ENCODE measurements at regions not wholly inside any gene's neighbourhood (a gene's known extent, or its start where the extent isn't known, plus 50 kb on each side); places are given as distances from the start of the nearest gene placed in this dataset.
A peak's percentile ranks its signal among the peaks of the same experiment; 100 is the strongest.

- peak in 1 of 2 donors; percentile 47 for DNase-seq (ENCODE audit: low spot score in 2 of 2)
- H3K36me3 ChIP-seq, result no peaks in the 10 kb centered on the region
- intact Hi-C loops (cut with DNase I), result no loop called here
- H3K9me3 ChIP-seq, result no peaks in the 10 kb centered on the region
- no peak for TF ChIP-seq CTCF (IDR thresholded peaks at IDR 0.05)
- H3K4me3 ChIP-seq, result no peak overlapping the region
- H3K27ac ChIP-seq, result no peak overlapping the region
- H3K27me3 ChIP-seq, result no peaks in the 10 kb centered on the region
- no peaks in the 10 kb centered on the region for H3K4me1 ChIP-seq
These were observed 326.9 kb upstream of the SFSWAP start for GRCh38 chr12:131383741-131384543.

DNA sequence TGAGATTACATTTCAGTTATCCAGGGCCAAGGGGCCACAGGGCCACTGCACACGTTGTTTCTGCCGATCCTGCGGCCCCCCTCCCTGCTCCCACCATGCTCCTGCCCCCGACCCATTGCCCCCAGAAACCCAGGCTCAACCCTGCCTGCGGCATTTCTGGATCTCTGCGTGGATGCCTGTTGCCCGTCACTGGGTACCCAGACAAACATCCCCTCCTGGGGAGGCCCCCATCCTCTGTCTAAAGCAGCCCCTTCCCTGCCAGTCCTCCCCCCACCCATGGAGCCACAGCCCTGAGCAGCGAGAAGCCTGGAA is 326.4 kb upstream of the SFSWAP start:
- H3K4me3 ChIP-seq, result no peak overlapping the region
- TF ChIP-seq CTCF (IDR thresholded peaks at IDR 0.05), result no peak
- H3K27ac ChIP-seq, result no peak overlapping the region
- peak in 1 of 2 donors; percentile 40 for DNase-seq (ENCODE audit: low spot score in 2 of 2)
- no peaks in the 10 kb centered on the region for H3K27me3 ChIP-seq
- no peaks in the 10 kb centered on the region for H3K9me3 ChIP-seq
- H3K4me1 ChIP-seq, result no peaks in the 10 kb centered on the region
- intact Hi-C loops (cut with DNase I), result no loop called here
- no peaks in the 10 kb centered on the region for H3K36me3 ChIP-seq

- Histone ChIP-seq H3K36me3 (no peaks in the 10 kb centered on the region), H3K27me3 (no peaks in the 10 kb centered on the region), H3K9me3 (no peaks in the 10 kb centered on the region), H3K4me3 (no peak overlapping the region), H3K4me1 (no peaks in the 10 kb centered on the region), H3K27ac (no peak overlapping the region)
- intact Hi-C loops (cut with DNase I), result no loop called here
- peak in 1 of 2 donors; percentile 55 for DNase-seq (ENCODE audit: low spot score in 2 of 2)
- TF ChIP-seq CTCF (IDR thresholded peaks at IDR 0.05), result no peak
These were observed 325.4 kb upstream of the SFSWAP start for GRCh38 chr12:131385313-131386166.

DNA sequence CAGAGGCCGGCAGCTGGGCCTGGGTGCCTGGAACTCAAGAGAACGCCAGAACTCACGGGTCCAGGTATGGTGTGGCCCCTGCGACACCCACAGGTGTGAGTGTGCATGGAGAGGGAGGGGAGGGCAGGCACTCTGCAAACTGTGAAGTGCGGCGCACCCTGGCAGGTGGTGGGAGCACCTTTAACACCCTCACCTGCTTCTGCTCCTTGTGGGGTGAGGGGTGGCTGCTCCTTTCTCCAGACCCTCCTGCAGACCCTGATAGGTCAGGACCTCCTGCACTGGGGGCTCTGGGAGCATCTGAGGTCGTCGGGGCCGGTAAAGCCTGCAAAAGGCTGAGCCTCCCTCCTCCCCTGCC is 324.7 kb upstream of the SFSWAP start:
- DNase-seq (ENCODE audit: low spot score in 2 of 2), result no peak
- Histone ChIP-seq H3K27me3 (no peaks in the 10 kb centered on the region), H3K4me3 (no peak overlapping the region), H3K9me3 (no peaks in the 10 kb centered on the region), H3K36me3 (no peaks in the 10 kb centered on the region), H3K27ac (no peak overlapping the region), H3K4me1 (no peaks in the 10 kb centered on the region)
- no peak for TF ChIP-seq CTCF (IDR thresholded peaks at IDR 0.05)
- intact Hi-C loops (cut with DNase I), result no loop called here

DNA sequence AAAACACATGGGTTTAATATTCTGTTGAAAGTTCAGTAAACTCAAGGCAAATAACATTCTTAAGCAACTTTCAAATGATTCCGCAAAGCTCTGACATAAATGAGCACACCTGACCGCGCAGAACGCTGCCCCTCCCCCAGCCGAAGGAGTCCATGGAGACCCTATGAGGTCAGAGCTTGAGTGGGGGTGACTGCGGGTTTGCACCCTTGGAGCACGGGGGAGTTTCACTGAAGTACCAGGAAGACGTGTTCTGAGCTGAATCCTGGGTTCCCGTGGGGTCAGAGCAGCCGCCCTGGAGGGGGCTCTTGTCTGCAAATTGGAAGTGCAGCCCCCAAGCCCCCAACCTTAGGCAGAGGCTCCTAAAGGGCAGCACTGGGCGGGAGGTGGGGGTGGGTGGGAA is 324.1 kb upstream of the SFSWAP start:
- Histone ChIP-seq H3K9me3 (no peaks in the 10 kb centered on the region), H3K4me1 (no peaks in the 10 kb centered on the region), H3K4me3 (no peak overlapping the region), H3K36me3 (no peaks in the 10 kb centered on the region), H3K27ac (no peak overlapping the region), H3K27me3 (no peaks in the 10 kb centered on the region)
- DNase-seq (ENCODE audit: low spot score in 2 of 2), result peak in 1 of 2 donors; percentile 30
- intact Hi-C loops (cut with DNase I), result no loop called here
- TF ChIP-seq CTCF (IDR thresholded peaks at IDR 0.05), result no peak

Data from ascending aorta (tissue), 2 donors.